ENCODE measurements at regions not wholly inside any gene's neighbourhood (a gene's known extent, or its start where the extent isn't known, plus 50 kb on each side); places are given as distances from the start of the nearest gene placed in this dataset.
"Not testable (repeated sequence)": the region's sequence is repeated elsewhere in the genome, so short reads cannot be mapped to it uniquely, and the experiment has no call there.

DNA sequence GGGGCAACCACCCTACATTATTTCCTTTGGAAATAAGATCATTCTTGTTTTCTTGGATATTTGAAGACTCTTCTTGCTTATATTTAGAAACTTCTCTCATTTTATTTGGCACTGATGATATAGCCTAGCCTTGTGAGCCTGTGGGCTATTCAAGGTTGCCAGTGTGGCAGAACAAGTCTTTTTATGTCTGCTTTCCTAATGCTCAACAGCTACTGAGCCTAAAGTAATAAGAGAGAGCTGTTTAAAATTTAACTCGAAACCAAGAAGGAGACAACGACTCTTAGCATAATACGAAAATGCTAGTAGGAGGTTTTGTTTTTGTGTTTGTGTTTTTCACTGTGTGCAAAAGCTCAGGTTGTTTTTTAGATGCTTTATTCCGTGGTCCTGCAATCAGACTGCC is 104.0 kb upstream of the CPM start:
- Histone ChIP-seq H3K27me3 (ENCODE audit: control insufficient read depth, insufficient read depth, low read length) (no peaks in the 10 kb centered on the region), H3K36me3 (ENCODE audit: control insufficient read depth, insufficient read depth, low read length) (no peaks in the 10 kb centered on the region), H3K4me1 (ENCODE audit: control insufficient read depth, insufficient read depth, low read length) (no peaks in the 10 kb centered on the region), H3K27ac (ENCODE audit: low read depth, low read length) (no peak overlapping the region), H3K4me3 (ENCODE audit: low read length) (no peak overlapping the region), H3K9ac (ENCODE audit: low read length) (no peak overlapping the region)

DNA sequence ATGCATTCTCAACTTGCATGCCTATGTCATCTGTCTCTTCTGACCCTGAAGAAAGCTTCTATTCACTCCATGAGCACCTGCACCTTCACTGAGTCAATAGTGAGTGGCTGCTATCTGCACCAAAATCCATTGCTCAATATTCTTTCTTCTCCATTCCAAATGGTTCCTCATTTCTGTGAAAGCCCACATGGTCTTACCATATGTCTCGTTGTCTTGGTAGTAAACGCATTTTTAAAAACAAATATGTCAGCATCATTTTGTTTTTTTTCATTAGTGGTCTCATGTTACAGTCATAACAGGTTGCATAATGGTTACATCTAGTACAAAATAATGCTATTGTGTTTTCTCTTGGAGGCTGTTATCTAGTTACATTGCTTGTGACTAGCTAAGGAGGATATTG is 106.9 kb upstream of the CPM start:
- H3K4me3 ChIP-seq (ENCODE audit: low read length) = no peak overlapping the region
- H3K36me3 ChIP-seq (ENCODE audit: control insufficient read depth, insufficient read depth, low read length) = no peaks in the 10 kb centered on the region
- no peak overlapping the region for H3K9ac ChIP-seq (ENCODE audit: low read length)
- H3K27ac ChIP-seq (ENCODE audit: low read depth, low read length) = no peak overlapping the region
- no peaks in the 10 kb centered on the region for H3K27me3 ChIP-seq (ENCODE audit: control insufficient read depth, insufficient read depth, low read length)
- H3K4me1 ChIP-seq (ENCODE audit: control insufficient read depth, insufficient read depth, low read length) = no peaks in the 10 kb centered on the region

- Histone ChIP-seq H3K4me3 (ENCODE audit: low read length) (no peak overlapping the region), H3K27ac (ENCODE audit: low read depth, low read length) (no peak overlapping the region), H3K27me3 (ENCODE audit: control insufficient read depth, insufficient read depth, low read length) (no peaks in the 10 kb centered on the region), H3K4me1 (ENCODE audit: control insufficient read depth, insufficient read depth, low read length) (no peaks in the 10 kb centered on the region), H3K9ac (ENCODE audit: low read length) (no peak overlapping the region), H3K36me3 (ENCODE audit: control insufficient read depth, insufficient read depth, low read length) (no peaks in the 10 kb centered on the region)
Observed at GRCh38 chr12:69042557-69042956, 109.6 kb upstream of the CPM start.

DNA sequence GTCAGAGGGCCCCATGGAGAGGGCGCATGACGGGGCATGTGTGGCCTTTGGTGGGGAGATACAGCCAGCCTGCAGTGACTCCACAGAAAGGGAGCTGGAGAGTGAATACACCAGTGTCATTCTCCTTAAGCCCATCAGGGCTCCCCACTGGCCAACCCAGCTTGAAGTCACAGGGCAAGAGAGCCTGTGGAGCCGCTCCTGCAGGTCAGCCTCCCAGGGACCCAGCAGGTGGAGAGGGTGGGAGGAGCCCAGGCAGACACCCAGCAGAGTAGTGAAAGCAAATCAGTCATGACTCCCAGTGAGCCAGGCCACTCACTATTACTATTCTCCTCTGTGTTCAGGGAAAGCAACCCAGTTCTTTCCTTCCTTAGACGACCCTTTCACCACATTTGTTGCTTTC is 110.0 kb upstream of the CPM start:
- H3K4me1 ChIP-seq (ENCODE audit: control insufficient read depth, insufficient read depth, low read length) = no peaks in the 10 kb centered on the region
- no peak overlapping the region for H3K9ac ChIP-seq (ENCODE audit: low read length)
- H3K36me3 ChIP-seq (ENCODE audit: control insufficient read depth, insufficient read depth, low read length) = no peaks in the 10 kb centered on the region
- H3K27me3 ChIP-seq (ENCODE audit: control insufficient read depth, insufficient read depth, low read length) = no peaks in the 10 kb centered on the region
- H3K4me3 ChIP-seq (ENCODE audit: low read length) = no peak overlapping the region
- H3K27ac ChIP-seq (ENCODE audit: low read depth, low read length) = no peak overlapping the region

- Histone ChIP-seq H3K36me3 (ENCODE audit: control insufficient read depth, insufficient read depth, low read length) (no peaks in the 10 kb centered on the region), H3K9ac (ENCODE audit: low read length) (no peak overlapping the region), H3K4me1 (ENCODE audit: control insufficient read depth, insufficient read depth, low read length) (no peaks in the 10 kb centered on the region), H3K27me3 (ENCODE audit: control insufficient read depth, insufficient read depth, low read length) (no peaks in the 10 kb centered on the region), H3K4me3 (ENCODE audit: low read length) (no peak overlapping the region), H3K27ac (ENCODE audit: low read depth, low read length) (no peak overlapping the region)
Observed at GRCh38 chr12:69044887-69045286, 111.9 kb upstream of the CPM start.

DNA sequence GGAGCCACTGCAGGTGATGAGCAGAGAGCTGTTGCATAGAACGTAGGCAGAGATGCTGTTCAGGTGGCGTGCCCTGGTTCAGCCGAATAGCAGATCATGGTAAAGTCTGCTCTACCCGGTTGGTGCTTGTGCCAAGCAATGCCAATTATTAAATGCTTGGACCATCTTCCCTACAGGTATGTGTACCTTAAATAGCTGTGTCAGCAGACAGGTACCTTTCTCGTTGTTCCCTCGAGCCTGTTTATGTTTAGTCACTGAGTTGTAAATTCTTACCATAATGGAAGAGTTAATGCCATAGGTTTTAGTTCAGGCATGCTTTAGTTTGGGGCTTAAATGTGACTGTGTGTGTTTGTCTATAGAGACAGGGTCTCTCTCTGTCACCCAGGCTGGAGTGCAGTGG is 112.5 kb upstream of the CPM start:
- H3K4me1 ChIP-seq (ENCODE audit: control insufficient read depth, insufficient read depth, low read length) = no peaks in the 10 kb centered on the region
- H3K27me3 ChIP-seq (ENCODE audit: control insufficient read depth, insufficient read depth, low read length) = no peaks in the 10 kb centered on the region
- H3K4me3 ChIP-seq (ENCODE audit: low read length) = no peak overlapping the region
- no peak overlapping the region for H3K9ac ChIP-seq (ENCODE audit: low read length)
- H3K36me3 ChIP-seq (ENCODE audit: control insufficient read depth, insufficient read depth, low read length) = no peaks in the 10 kb centered on the region
- H3K27ac ChIP-seq (ENCODE audit: low read depth, low read length) = no peak overlapping the region

- Histone ChIP-seq H3K36me3 (ENCODE audit: control insufficient read depth, insufficient read depth, low read length) (no peaks in the 10 kb centered on the region), H3K27ac (ENCODE audit: low read depth, low read length) (no peak overlapping the region), H3K27me3 (ENCODE audit: control insufficient read depth, insufficient read depth, low read length) (no peaks in the 10 kb centered on the region), H3K4me3 (ENCODE audit: low read length) (no peak overlapping the region), H3K4me1 (ENCODE audit: control insufficient read depth, insufficient read depth, low read length) (no peaks in the 10 kb centered on the region), H3K9ac (ENCODE audit: low read length) (no peak overlapping the region)
Observed at GRCh38 chr12:69046363-69046762, 113.4 kb upstream of the CPM start.

- Histone ChIP-seq H3K4me1 (ENCODE audit: control insufficient read depth, insufficient read depth, low read length) (no peaks in the 10 kb centered on the region), H3K9ac (ENCODE audit: low read length) (no peak overlapping the region), H3K36me3 (ENCODE audit: control insufficient read depth, insufficient read depth, low read length) (no peaks in the 10 kb centered on the region), H3K27me3 (ENCODE audit: control insufficient read depth, insufficient read depth, low read length) (no peaks in the 10 kb centered on the region), H3K4me3 (ENCODE audit: low read length) (no peak overlapping the region), H3K27ac (ENCODE audit: low read depth, low read length) (no peak overlapping the region)
Observed at GRCh38 chr12:69046920-69047319, 113.9 kb upstream of the CPM start.

GRCh38 chr12:69047990-69048389 is 115.0 kb upstream of the CPM start:
- Histone ChIP-seq H3K27me3 (ENCODE audit: control insufficient read depth, insufficient read depth, low read length) (no peaks in the 10 kb centered on the region), H3K4me3 (ENCODE audit: low read length) (no peak overlapping the region), H3K9ac (ENCODE audit: low read length) (no peak overlapping the region), H3K4me1 (ENCODE audit: control insufficient read depth, insufficient read depth, low read length) (no peaks in the 10 kb centered on the region), H3K36me3 (ENCODE audit: control insufficient read depth, insufficient read depth, low read length) (no peaks in the 10 kb centered on the region), H3K27ac (ENCODE audit: low read depth, low read length) (no peak overlapping the region)

GRCh38 chr12:69049855-69050254 is 116.9 kb upstream of the CPM start:
- H3K27me3 ChIP-seq (ENCODE audit: control insufficient read depth, insufficient read depth, low read length); H3K9ac ChIP-seq (ENCODE audit: low read length); H3K36me3 ChIP-seq (ENCODE audit: control insufficient read depth, insufficient read depth, low read length); H3K27ac ChIP-seq (ENCODE audit: low read depth, low read length); H3K4me1 ChIP-seq (ENCODE audit: control insufficient read depth, insufficient read depth, low read length); H3K4me3 ChIP-seq (ENCODE audit: low read length): not testable (repeated sequence)

GRCh38 chr12:69052613-69053408 is 119.8 kb upstream of the CPM start:
- no peak overlapping the region for H3K4me3 ChIP-seq (ENCODE audit: low read length)
- no peaks in the 10 kb centered on the region for H3K27me3 ChIP-seq (ENCODE audit: control insufficient read depth, insufficient read depth, low read length)
- H3K36me3 ChIP-seq (ENCODE audit: control insufficient read depth, insufficient read depth, low read length) = no peaks in the 10 kb centered on the region
- no peak overlapping the region for H3K27ac ChIP-seq (ENCODE audit: low read depth, low read length)
- no peak overlapping the region for H3K9ac ChIP-seq (ENCODE audit: low read length)
- no peaks in the 10 kb centered on the region for H3K4me1 ChIP-seq (ENCODE audit: control insufficient read depth, insufficient read depth, low read length)

- H3K36me3 ChIP-seq (ENCODE audit: control insufficient read depth, insufficient read depth, low read length) = no peaks in the 10 kb centered on the region
- H3K27ac ChIP-seq (ENCODE audit: low read depth, low read length) = no peak overlapping the region
- no peak overlapping the region for H3K9ac ChIP-seq (ENCODE audit: low read length)
- H3K27me3 ChIP-seq (ENCODE audit: control insufficient read depth, insufficient read depth, low read length) = no peaks in the 10 kb centered on the region
- H3K4me1 ChIP-seq (ENCODE audit: control insufficient read depth, insufficient read depth, low read length) = no peaks in the 10 kb centered on the region
- H3K4me3 ChIP-seq (ENCODE audit: low read length) = no peak overlapping the region
Observed at GRCh38 chr12:69054343-69055056, 121.5 kb upstream of the CPM start.

- no peaks in the 10 kb centered on the region for H3K27me3 ChIP-seq (ENCODE audit: control insufficient read depth, insufficient read depth, low read length)
- H3K36me3 ChIP-seq (ENCODE audit: control insufficient read depth, insufficient read depth, low read length) = no peaks in the 10 kb centered on the region
- no peak overlapping the region for H3K4me3 ChIP-seq (ENCODE audit: low read length)
- no peak overlapping the region for H3K27ac ChIP-seq (ENCODE audit: low read depth, low read length)
- H3K4me1 ChIP-seq (ENCODE audit: control insufficient read depth, insufficient read depth, low read length) = no peaks in the 10 kb centered on the region
- H3K9ac ChIP-seq (ENCODE audit: low read length) = no peak overlapping the region
Observed at GRCh38 chr12:69055280-69055679, 122.3 kb upstream of the CPM start.
